NCI-H510A treated with DMSO at 0.1 percent for 48 hours (cell line): ENCODE measurements at regions not wholly inside any gene's neighbourhood (a gene's known extent, or its start where the extent isn't known, plus 50 kb on each side); places are given as distances from the start of the nearest gene placed in this dataset.
"Not testable (repeated sequence)": the region's sequence is repeated elsewhere in the genome, so short reads cannot be mapped to it uniquely, and the experiment has no call there.

Source experiments
- DNase-seq: peaks from one replicate; lab custom pipeline; 2025; lab: John Stamatoyannopoulos, UW

- DNase-seq, result no peak
These were observed 1196.5 kb downstream of the GALC start for GRCh38 chr14:86796221-86797074.

GRCh38 chr14:86794689-86795088, 1198.3 kb downstream of the GALC start:
- no peak for DNase-seq

GRCh38 chr14:86790408-86791364, 1202.3 kb downstream of the GALC start:
- DNase-seq, result no peak

- DNase-seq, result no peak
These were observed 1204.8 kb downstream of the GALC start for GRCh38 chr14:86788224-86788623.

GRCh38 chr14:86787717-86788116, 1205.3 kb downstream of the GALC start:
- no peak for DNase-seq

- DNase-seq, result no peak
These were observed 1210.8 kb downstream of the GALC start for GRCh38 chr14:86782092-86782580.

- no peak for DNase-seq
These were observed 1212.0 kb downstream of the GALC start for GRCh38 chr14:86780876-86781510.

- DNase-seq, result no peak
These were observed 1212.5 kb downstream of the GALC start for GRCh38 chr14:86780461-86780860.

GRCh38 chr14:86779416-86779815, 1213.6 kb downstream of the GALC start:
- DNase-seq, result no peak

- DNase-seq, result no peak
These were observed 1214.9 kb downstream of the GALC start for GRCh38 chr14:86777963-86778602.

- not testable (repeated sequence) for DNase-seq
These were observed 1217.1 kb downstream of the GALC start for GRCh38 chr14:86775896-86776295.

- no peak for DNase-seq
These were observed 1218.1 kb downstream of the GALC start for GRCh38 chr14:86774916-86775315.

GRCh38 chr14:86772075-86772474, 1220.9 kb downstream of the GALC start:
- DNase-seq, result no peak

GRCh38 chr14:86770186-86770585, 1222.8 kb downstream of the GALC start:
- no peak for DNase-seq

- DNase-seq, result no peak
These were observed 1226.5 kb downstream of the GALC start for GRCh38 chr14:86766469-86766868.

GRCh38 chr14:86761611-86762010, 1231.4 kb downstream of the GALC start:
- no peak for DNase-seq

GRCh38 chr14:86756521-86757190, 1226.7 kb downstream of the FLRT2 start:
- no peak for DNase-seq

GRCh38 chr14:86750488-86750887, 1220.5 kb downstream of the FLRT2 start:
- DNase-seq, result not testable (repeated sequence)

- no peak for DNase-seq
These were observed 1209.8 kb downstream of the FLRT2 start for GRCh38 chr14:86739761-86740160.

GRCh38 chr14:86731427-86731826, 1201.5 kb downstream of the FLRT2 start:
- DNase-seq, result not testable (repeated sequence)

- DNase-seq, result no peak
These were observed 1193.3 kb downstream of the FLRT2 start for GRCh38 chr14:86723254-86723624.
